OCI-LY7 (cell line): ENCODE measurements at regions not wholly inside any gene's neighbourhood (a gene's known extent, or its start where the extent isn't known, plus 50 kb on each side); places are given as distances from the start of the nearest gene placed in this dataset.

Experiments
- CTCF ChIP-seq: fragments of 200-600 bp; sonication (generic); conservative IDR thresholded peaks from 2 replicates; pipeline ENCODE4 v1.5.1; 2014; ENCODE audit warnings: mild to moderate bottlenecking, antibody characterized with exemption, low read length, moderate library complexity, mixed read lengths
- EZH2phosphoT487 ChIP-seq: fragments of 200-600 bp; sonication (generic); IDR thresholded peaks from 2 replicates; pipeline ENCODE4 v1.6.1; 2018; ENCODE audit warnings: low read depth, borderline replicate concordance, mild to moderate bottlenecking, mixed run types, antibody characterized with exemption, low read length, moderate library complexity, mixed read lengths

DNA sequence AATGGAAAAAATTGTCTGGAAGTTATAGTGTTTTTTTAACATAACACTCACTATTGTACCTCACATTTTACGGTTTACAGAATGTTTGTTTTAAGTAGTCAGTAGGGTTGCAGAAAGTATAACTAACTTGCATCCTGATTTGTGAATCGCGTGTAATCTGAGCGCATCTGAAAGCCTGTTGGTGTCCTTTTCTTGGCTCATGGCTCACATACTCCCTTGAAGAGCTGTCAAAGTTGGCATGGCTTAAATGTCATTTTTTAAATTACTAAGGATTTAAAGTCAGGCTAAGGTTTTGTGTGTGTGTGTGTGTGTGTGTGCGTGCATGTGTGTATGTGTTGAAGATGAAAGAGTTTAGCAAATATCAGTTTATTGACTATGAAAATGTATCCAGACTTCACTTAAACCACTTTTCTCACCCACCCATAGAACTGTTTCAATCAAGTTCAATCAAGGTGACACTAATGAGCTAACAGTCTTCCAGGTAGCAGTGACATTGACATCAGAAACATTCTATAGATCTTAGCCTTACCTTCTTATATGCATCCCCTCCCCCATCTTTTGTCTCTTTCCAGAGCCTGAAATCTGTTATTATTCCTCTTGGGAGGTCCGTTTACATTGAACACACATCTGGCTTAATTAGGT lies 480.4 kb upstream of the SGCG start:
- TF ChIP-seq CTCF = no peak
- no peak for TF ChIP-seq EZH2phosphoT487
